Epithelial cell of proximal tubule (primary cell): ENCODE measurements at regions not wholly inside any gene's neighbourhood (a gene's known extent, or its start where the extent isn't known, plus 50 kb on each side); places are given as distances from the start of the nearest gene placed in this dataset.

Experiments
- DNase-seq: peaks from one replicate; pipeline ENCODE4 v3.0.0-alpha.2; 2011; ENCODE audit warnings: low read depth
- H3K4me3 ChIP-seq: 2 replicates; pipeline ENCODE4 v1.5.1; 2011; ENCODE audit warnings: low read depth, mild to moderate bottlenecking, low read length
- CTCF ChIP-seq: conservative IDR thresholded peaks from 2 replicates; pipeline ENCODE4 v1.5.1; 2012; ENCODE audit warnings: low read depth, mild to moderate bottlenecking, low read length

DNA sequence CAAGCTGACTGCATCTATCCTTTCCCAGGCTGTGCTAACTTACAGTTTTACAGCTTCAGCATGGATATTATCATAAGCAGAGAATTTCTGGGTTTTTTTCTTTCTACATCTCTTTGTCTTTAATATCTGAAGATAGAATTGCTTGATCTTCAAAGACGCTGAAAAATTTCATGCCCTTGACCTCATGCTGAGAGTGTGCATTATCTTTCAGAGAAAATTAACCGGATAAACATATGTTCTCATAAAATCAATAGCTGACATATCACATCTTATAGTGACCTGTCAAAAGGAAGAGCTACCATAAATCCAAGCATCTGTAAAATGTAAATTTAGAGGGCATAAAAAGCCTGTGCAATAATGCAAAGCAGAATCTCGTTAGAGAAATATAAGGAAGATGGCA, 1704.1 kb upstream of the FLRT2 start:
- DNase-seq, result no peak
- no peak for TF ChIP-seq CTCF
- no peak overlapping the region for H3K4me3 ChIP-seq

DNA sequence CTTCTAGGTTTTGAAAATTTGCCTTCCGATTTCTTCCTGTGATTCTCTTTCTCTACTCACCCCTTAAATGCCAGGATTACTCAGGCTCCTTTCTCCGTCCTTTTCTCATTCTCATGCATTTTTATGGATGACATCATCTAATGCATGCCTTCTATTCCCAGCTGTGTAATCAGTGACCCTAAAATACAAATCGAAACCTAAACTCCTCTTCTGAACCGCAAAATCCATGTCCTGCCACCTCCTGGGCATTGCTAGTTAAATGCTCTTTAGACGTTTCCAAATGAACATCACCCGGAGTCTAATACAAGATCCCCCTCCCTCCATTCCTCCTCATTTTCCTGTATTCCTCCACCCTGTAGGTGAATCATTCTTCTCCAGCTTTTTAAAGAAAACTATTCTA, 1703.1 kb upstream of the FLRT2 start:
- no peak for DNase-seq
- H3K4me3 ChIP-seq, result no peak overlapping the region
- TF ChIP-seq CTCF, result peak; percentile 6

DNA sequence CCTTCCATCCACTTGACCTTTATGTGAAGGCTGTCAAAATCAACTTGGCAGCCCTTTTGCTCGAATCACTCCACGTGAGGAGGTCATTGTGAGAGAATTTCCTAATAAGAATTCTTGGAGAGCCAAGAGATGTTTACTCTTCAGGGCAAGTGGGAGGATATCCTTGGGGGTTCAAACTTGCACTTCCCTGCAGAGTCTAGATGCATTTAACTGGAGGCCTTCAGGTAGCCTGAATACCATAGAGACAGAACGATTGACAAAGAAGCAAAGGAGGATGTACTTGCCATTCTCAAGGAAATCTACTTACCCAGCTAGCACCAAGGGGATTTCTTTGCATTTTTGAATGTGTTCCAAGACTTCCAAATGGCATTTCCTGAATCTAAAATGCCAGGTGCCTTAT, 1702.6 kb upstream of the FLRT2 start:
- no peak for TF ChIP-seq CTCF
- no peak for DNase-seq
- H3K4me3 ChIP-seq, result no peak overlapping the region

GRCh38 chr14:83828406-83828805, 1701.5 kb upstream of the FLRT2 start:
- no peak for DNase-seq
- no peak overlapping the region for H3K4me3 ChIP-seq
- TF ChIP-seq CTCF, result no peak

- DNase-seq, result no peak
- no peak overlapping the region for H3K4me3 ChIP-seq
- TF ChIP-seq CTCF, result no peak
Observed at GRCh38 chr14:83830316-83830715, 1699.6 kb upstream of the FLRT2 start.

DNA sequence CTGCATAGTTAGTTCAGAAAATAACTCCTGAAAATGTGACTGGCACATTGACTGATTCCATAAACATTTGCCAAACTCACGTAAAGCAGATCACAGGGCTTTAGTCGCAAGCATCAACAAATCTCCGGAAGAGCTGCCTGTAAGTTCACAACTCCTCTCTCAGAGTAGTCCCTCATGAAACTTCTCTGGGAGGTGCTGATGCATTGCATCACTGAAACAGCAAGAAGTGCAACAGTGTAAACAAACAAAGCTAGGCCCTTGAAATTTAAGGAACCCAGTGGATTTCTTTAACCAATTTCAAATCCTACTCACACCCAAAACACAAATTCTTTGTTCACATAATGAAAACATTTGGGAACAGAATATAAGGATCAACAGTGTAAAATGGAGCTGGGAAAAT, 1691.7 kb upstream of the FLRT2 start:
- no peak for DNase-seq
- no peak for TF ChIP-seq CTCF
- no peak overlapping the region for H3K4me3 ChIP-seq

DNA sequence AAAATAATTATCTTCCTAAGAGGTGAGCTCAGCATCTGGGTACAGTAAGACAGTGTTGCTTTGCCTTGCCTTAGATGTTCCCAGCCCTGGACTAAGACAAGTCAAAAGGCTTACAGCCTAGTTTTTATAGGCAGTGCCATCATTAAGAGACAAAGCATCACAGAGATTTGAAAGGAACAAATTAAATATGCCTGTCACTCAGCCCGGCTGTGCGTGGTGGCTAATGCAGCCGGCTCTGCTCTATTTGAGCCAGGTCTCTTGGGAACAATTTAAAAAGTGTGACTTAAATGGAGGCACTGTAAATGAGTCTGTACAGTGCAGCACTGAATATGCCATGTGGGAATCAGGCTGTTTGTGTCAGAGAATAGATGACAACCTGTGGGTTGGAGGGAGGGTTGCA, 1687.4 kb upstream of the FLRT2 start:
- no peak overlapping the region for H3K4me3 ChIP-seq
- no peak for DNase-seq
- TF ChIP-seq CTCF, result no peak
